ENCODE measurements at regions not wholly inside any gene's neighbourhood (a gene's known extent, or its start where the extent isn't known, plus 50 kb on each side); places are given as distances from the start of the nearest gene placed in this dataset.

GRCh38 chr2:219985017-219985416 is 357.6 kb downstream of the SLC4A3 start:
- H3K4me3 Mint-ChIP-seq (ENCODE audit: unreplicated experiment): no peak overlapping the region
- no peak for TF ChIP-seq CTCF (IDR thresholded peaks at IDR 0.05; ENCODE audit: partially characterized antibody, unreplicated experiment)
- no peaks in the 10 kb centered on the region for H3K9me3 Mint-ChIP-seq (ENCODE audit: unreplicated experiment)
- H3K27me3 Mint-ChIP-seq (ENCODE audit: unreplicated experiment): peaks cover 1% of the 10 kb centered on the region
- no peak overlapping the region for H3K27ac Mint-ChIP-seq (ENCODE audit: unreplicated experiment)
- DNase-seq: no peak
- no peaks in the 10 kb centered on the region for H3K36me3 Mint-ChIP-seq (ENCODE audit: unreplicated experiment)
- H3K4me1 Mint-ChIP-seq (ENCODE audit: low read depth, unreplicated experiment): no peaks in the 10 kb centered on the region

GRCh38 chr2:219987830-219988229 is 360.4 kb downstream of the SLC4A3 start:
- Mint-ChIP-seq H3K27me3 (ENCODE audit: unreplicated experiment) (peaks cover 1% of the 10 kb centered on the region), H3K4me1 (ENCODE audit: low read depth, unreplicated experiment) (no peaks in the 10 kb centered on the region), H3K27ac (ENCODE audit: unreplicated experiment) (no peak overlapping the region), H3K36me3 (ENCODE audit: unreplicated experiment) (no peaks in the 10 kb centered on the region), H3K4me3 (ENCODE audit: unreplicated experiment) (no peak overlapping the region), H3K9me3 (ENCODE audit: unreplicated experiment) (peaks cover 3% of the 10 kb centered on the region)
- no peak for TF ChIP-seq CTCF (IDR thresholded peaks at IDR 0.05; ENCODE audit: partially characterized antibody, unreplicated experiment)
- no peak for DNase-seq

DNA sequence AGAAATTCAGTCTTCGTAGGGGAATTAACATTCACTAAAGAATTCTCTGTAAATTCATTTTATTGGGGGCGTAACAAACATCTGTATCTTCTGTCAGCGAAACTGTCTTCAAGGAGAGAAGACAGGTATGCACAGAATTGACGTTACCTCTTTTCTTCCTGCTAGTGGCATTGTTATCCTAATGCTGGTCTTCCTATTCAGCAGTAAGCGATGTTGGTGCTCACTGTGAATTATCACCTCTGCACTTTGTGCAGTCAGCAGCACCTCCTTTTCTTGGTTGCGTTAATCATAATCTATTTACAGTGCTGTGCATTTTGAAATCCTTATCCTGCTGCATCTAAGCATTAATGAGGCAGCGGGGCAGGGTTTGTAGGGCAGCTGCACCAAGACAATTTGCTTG is 362.3 kb downstream of the SLC4A3 start:
- TF ChIP-seq CTCF (IDR thresholded peaks at IDR 0.05; ENCODE audit: partially characterized antibody, unreplicated experiment): no peak
- Mint-ChIP-seq H3K4me3 (ENCODE audit: unreplicated experiment) (no peak overlapping the region), H3K27ac (ENCODE audit: unreplicated experiment) (no peak overlapping the region), H3K27me3 (ENCODE audit: unreplicated experiment) (peaks cover 1% of the 10 kb centered on the region), H3K4me1 (ENCODE audit: low read depth, unreplicated experiment) (no peaks in the 10 kb centered on the region), H3K36me3 (ENCODE audit: unreplicated experiment) (no peaks in the 10 kb centered on the region), H3K9me3 (ENCODE audit: unreplicated experiment) (peaks cover 3% of the 10 kb centered on the region)
- DNase-seq: no peak

DNA sequence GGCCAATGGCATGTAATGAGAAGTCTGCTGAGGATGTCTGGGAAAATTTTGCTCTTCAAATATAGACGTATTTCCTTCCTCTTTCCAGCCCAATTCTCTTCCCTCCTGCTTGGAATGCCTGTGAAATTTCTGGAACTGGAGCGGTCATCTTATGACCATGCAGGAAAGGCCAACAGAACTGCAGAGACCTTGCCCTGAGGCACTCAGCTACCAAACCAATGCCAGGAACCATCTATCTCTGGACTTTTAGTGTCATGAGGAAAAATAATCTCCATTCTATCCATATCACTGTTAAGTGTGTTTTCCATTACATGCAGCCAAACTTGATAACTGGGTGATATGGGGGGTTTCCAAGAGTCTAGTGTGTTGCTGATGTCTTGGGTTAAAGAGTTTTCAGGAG is 363.7 kb downstream of the SLC4A3 start:
- Mint-ChIP-seq H3K9me3 (ENCODE audit: unreplicated experiment) (peaks cover 3% of the 10 kb centered on the region), H3K27me3 (ENCODE audit: unreplicated experiment) (peaks cover 1% of the 10 kb centered on the region), H3K36me3 (ENCODE audit: unreplicated experiment) (no peaks in the 10 kb centered on the region), H3K4me1 (ENCODE audit: low read depth, unreplicated experiment) (no peaks in the 10 kb centered on the region), H3K27ac (ENCODE audit: unreplicated experiment) (no peak overlapping the region), H3K4me3 (ENCODE audit: unreplicated experiment) (no peak overlapping the region)
- TF ChIP-seq CTCF (IDR thresholded peaks at IDR 0.05; ENCODE audit: partially characterized antibody, unreplicated experiment): no peak
- DNase-seq: no peak

DNA sequence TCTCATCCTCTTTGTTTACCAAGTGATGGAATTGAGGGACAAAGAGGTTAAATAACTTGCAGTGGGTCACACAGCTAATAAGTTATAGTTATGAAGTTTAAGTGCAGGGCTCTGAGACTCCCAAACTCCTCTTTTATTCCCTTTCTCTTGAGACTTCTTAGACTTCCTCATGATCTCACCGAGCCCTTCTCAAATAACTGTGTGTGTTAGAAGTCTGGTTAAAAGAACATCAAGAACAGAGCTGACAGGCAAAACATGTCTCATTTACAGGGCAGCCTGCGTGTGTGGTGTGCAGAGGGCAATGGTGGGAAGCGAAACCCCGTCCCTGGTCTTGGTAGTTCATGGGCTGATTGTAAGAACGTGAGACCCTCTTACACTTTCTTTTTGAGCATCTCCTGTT is 368.0 kb downstream of the SLC4A3 start:
- H3K4me1 Mint-ChIP-seq (ENCODE audit: low read depth, unreplicated experiment): peaks cover 2% of the 10 kb centered on the region
- TF ChIP-seq CTCF (IDR thresholded peaks at IDR 0.05; ENCODE audit: partially characterized antibody, unreplicated experiment): no peak
- H3K36me3 Mint-ChIP-seq (ENCODE audit: unreplicated experiment): no peaks in the 10 kb centered on the region
- H3K27ac Mint-ChIP-seq (ENCODE audit: unreplicated experiment): no peak overlapping the region
- no peaks in the 10 kb centered on the region for H3K27me3 Mint-ChIP-seq (ENCODE audit: unreplicated experiment)
- DNase-seq: no peak
- peaks cover 5% of the 10 kb centered on the region for H3K9me3 Mint-ChIP-seq (ENCODE audit: unreplicated experiment)
- no peak overlapping the region for H3K4me3 Mint-ChIP-seq (ENCODE audit: unreplicated experiment)
